ENCODE measurements at regions not wholly inside any gene's neighbourhood (a gene's known extent, or its start where the extent isn't known, plus 50 kb on each side); places are given as distances from the start of the nearest gene placed in this dataset.

- no peak for DNase-seq (ENCODE audit: low read depth)
These were observed 119.4 kb downstream of the MRPS6 start for GRCh38 chr21:34192646-34193285.

GRCh38 chr21:34195335-34195734 is 122.0 kb downstream of the MRPS6 start:
- DNase-seq (ENCODE audit: low read depth), result no peak

GRCh38 chr21:34196996-34197395 is 123.6 kb downstream of the MRPS6 start:
- DNase-seq (ENCODE audit: low read depth), result no peak

GRCh38 chr21:34197561-34197960 is 124.2 kb downstream of the MRPS6 start:
- no peak for DNase-seq (ENCODE audit: low read depth)

- DNase-seq (ENCODE audit: low read depth), result no peak
These were observed 125.1 kb downstream of the MRPS6 start for GRCh38 chr21:34198231-34199120.

- no peak for DNase-seq (ENCODE audit: low read depth)
These were observed 125.9 kb downstream of the MRPS6 start for GRCh38 chr21:34199121-34199910.

- no peak for DNase-seq (ENCODE audit: low read depth)
These were observed 127.0 kb downstream of the MRPS6 start for GRCh38 chr21:34200288-34200905.

- no peak for DNase-seq (ENCODE audit: low read depth)
These were observed 127.6 kb downstream of the MRPS6 start for GRCh38 chr21:34201001-34201400.

GRCh38 chr21:34201481-34201858 is 128.1 kb downstream of the MRPS6 start:
- DNase-seq (ENCODE audit: low read depth), result no peak

GRCh38 chr21:34202553-34203372 is 129.4 kb downstream of the MRPS6 start:
- DNase-seq (ENCODE audit: low read depth), result no peak

GRCh38 chr21:34203851-34204420 is 130.6 kb downstream of the MRPS6 start:
- DNase-seq (ENCODE audit: low read depth), result no peak

- no peak for DNase-seq (ENCODE audit: low read depth)
These were observed 131.4 kb downstream of the MRPS6 start for GRCh38 chr21:34204481-34205439.

- DNase-seq (ENCODE audit: low read depth), result peak; percentile 36
These were observed 132.6 kb downstream of the MRPS6 start for GRCh38 chr21:34205811-34206571.

GRCh38 chr21:34213959-34214358 is 140.6 kb downstream of the MRPS6 start:
- DNase-seq (ENCODE audit: low read depth), result no peak

- no peak for DNase-seq (ENCODE audit: low read depth)
These were observed 142.1 kb downstream of the MRPS6 start for GRCh38 chr21:34215501-34215900.

- no peak for DNase-seq (ENCODE audit: low read depth)
These were observed 142.7 kb downstream of the MRPS6 start for GRCh38 chr21:34215911-34216717.

GRCh38 chr21:34216718-34217032 is 143.3 kb downstream of the MRPS6 start:
- no peak for DNase-seq (ENCODE audit: low read depth)

- DNase-seq (ENCODE audit: low read depth), result no peak
These were observed 143.9 kb downstream of the MRPS6 start for GRCh38 chr21:34217263-34217662.
